LHCN-M2 (cell line): ENCODE measurements at regions not wholly inside any gene's neighbourhood (a gene's known extent, or its start where the extent isn't known, plus 50 kb on each side); places are given as distances from the start of the nearest gene placed in this dataset.

Experiments used
- DNase-seq: peaks from one replicate; pipeline ENCODE4 v3.0.0-alpha.2; 2012; ENCODE audit warnings: low read depth

DNA sequence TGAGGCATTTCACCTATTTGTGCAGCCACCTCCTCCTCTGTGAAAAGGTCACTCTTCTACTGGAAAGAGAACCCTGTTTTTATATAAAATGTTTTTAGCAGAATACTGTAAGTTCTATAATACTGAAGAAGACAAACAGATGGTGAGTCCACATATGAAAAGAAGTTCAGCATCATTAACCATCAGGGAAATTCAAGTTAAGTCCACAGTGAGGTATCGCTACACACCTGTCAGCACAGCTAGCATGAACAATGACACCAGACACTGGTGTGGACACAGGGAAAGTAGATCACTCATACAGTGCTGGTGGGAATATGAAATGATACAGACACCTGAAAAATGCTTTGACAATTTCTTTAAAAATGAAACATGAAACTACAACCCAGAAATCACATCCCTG is 133.0 kb downstream of the MAD2L1 start:
- no peak for DNase-seq

DNA sequence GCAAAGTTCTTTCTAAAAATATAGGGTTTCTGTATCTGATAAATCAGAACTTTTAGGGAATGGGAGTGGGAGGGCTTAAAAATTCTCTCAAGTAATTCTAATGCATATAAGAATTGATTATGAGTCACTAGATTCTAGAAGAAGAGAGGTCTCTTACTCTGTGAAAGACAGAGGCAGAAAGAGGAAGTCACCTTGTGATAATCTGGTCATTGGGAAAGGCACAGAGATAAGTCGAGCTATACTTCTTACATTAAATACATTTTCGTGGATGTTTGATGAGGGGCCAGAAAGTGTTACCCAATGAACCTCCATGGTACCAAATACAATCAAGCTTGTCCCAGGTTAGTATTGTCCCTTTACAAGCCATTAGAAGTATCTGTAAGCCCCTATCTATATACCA is 134.4 kb downstream of the MAD2L1 start:
- no peak for DNase-seq

DNA sequence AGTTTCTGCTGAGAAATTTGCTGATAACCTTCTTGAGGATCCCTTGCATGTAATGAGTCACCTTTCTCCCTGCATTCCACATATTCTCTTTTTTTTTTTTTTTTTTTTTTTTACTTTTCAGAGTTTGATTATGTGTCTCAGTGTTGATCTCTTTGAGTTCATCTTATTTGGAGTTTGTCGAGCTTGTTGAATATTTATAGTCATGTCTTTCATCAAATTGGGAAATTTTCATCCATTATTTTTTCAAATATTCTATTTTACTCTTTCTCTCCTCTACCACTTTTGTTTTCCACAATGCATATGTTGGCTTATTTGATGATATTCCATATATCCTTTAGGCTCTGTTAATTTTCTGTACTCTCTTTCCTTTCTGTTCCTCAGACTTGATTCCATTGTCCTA is 136.1 kb downstream of the MAD2L1 start:
- DNase-seq = no peak

DNA sequence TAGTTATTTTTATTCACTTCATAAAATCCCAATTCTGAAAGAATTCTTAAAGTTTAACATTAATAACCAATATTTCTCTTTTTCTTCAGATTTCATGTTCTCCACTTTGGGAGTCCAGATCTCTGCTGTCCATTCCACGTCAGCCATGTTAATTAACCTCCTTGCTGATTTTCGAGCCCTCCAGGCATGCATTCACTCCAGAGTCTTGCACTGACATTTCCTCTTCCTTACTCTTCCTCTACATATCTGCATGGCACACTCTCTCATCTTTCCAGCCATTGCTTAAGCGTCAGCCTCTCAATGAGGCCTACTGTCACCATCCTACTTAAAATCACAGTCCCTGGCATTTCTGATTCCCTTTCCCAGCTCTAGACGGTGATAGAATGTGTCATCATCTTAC is 144.8 kb downstream of the MAD2L1 start:
- DNase-seq = no peak

DNA sequence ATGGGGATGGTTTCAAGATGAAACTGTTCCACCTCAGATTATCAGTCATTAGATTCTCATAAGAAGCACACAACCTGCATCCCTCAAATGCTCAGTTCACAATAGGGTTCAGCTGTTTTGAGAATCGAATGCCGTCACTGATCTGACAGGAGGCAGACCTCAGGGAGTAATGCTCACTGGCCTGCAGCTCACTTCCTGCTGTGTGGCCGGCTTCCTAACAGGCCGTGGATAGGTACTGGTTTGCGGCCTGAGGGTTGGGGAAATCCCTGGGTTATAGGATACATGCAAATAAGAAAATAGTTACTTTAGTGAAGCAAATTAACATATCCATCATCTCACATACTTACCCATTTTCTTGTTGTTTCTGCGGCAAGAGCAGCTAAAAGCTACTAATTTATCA is 160.4 kb downstream of the MAD2L1 start:
- no peak for DNase-seq

DNA sequence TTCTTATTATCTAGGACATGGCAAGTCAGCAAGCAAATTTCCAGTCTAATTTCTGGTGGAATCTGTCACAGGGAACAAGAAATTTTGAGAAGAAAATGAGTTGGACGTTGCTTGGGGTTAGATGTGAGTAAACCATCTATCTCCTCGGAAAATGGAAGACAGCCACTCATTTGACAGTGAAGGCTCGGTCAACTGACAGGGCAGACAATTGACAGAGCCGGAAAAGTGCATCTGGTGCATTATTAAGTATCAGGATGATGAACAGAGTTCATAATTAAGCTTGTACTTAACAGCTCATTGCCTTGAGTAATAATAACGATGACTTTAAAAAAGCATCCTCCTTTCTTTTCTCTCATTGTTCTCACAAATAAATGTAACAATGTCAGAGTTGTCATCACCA is 168.4 kb downstream of the MAD2L1 start:
- DNase-seq = no peak

DNA sequence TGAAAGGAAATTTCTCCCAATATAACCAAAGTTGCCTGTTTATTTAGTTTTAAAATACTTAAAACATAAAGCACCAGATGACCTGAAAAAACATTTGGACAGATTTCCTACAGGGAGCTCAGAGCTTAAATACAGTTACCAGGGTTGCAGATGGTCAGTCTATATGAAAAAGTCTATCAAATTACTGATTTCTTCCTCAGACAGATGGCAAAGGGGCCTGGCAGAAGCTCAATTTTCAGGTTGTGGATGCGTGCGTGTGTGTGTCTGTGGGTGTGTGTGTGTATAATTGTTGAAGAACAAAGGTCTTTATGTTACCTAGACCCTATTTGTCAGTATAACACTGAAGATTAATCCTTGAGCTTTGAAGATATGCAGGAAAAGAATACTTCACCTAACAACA is 169.4 kb downstream of the MAD2L1 start:
- DNase-seq = no peak

DNA sequence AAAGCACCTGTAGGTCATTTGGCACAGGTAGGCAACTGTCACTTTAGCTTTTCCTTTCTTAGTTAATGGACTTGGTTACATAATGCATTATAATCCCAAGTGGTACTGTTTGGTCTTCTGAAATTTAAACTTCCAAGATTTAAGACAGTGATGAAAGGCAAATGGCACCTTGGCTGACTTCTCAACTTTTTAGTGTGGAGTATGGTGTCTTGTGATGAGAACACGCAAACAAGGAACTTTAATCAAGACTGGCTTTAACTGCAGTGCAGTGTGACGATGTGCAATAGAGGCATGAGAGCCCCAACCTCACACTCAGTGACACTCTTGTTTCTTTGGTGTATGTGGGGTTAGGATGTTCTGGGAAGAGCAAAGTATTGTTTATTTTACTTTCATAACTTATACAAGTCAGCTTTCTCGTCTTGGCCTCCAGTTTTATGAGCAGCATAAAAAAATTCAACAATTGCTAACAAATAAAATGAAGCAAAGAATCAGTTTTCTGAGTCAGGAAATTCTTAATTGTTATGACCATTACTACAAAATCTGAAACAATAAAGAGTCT is 171.9 kb downstream of the MAD2L1 start:
- DNase-seq = no peak

DNA sequence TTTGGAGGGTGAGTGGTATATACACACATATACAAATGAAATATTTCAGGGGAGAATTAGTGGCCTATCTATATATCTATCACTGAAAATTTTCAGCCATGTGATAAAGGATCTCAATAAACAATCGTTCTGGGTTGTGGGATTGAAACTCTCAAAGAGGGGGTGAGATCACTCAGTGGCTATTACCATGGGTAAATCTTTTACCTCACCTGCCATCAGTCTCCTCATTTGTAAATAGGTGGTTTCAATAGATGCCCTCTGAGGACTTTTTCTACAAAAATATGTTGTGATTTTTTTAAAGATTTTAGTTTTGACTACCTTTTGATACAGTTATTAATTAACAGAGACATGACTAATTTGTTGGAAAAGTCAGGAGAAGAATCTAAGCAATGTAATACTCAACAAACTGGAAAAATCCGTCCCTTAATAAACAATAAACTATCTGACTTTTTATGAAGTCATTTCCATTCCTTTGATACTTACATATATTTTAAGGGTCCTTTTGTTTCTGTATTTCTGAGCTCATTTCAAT is 192.8 kb downstream of the MAD2L1 start:
- DNase-seq = no peak

DNA sequence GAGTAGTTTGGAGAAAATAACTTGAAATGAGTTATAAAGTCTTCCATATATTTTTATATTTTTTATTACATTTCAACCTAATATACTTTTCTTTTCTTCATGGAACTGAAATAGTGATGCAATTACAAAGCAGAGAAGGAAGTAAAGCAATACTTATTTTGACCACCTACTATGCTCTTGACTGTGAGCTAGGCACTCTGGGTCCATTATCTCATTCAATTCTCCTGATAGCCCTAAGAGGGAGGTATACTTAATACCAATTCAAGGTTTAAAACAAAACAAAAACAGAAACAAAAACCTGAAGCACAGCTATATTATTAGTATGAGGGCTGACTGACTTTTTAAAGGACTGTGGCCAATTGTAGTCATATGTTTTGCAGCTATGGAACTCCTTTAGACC is 193.5 kb downstream of the MAD2L1 start:
- DNase-seq = no peak

DNA sequence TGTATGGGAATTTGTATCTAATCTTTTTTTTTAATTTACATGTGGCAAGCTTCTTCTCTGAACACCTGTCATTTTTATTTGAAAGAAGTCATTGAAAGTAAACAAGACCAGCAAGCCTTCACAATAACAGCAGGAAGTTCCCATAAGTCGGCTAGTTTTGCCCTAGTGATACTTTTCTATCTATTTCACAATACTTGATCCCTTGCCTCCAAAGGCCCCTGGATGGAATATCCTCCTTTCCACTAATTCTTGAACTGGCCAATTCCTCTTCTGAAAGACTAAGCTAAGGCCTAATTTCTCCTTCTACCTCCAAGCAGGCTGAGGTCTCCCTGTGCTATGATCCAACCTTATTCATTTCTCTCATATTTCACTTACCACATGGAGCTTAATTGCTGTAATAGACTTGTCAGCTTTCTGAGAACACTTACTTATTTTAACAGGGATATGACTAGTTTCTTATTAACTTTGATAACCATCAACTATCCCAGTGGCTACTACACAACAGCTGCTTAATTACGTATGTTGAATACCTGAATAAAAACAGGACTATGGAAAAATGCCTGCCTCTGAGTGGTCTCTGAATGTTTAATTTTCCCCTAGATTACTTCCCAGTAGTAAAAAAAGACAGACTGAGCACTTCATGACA is 194.2 kb downstream of the MAD2L1 start:
- DNase-seq = no peak

DNA sequence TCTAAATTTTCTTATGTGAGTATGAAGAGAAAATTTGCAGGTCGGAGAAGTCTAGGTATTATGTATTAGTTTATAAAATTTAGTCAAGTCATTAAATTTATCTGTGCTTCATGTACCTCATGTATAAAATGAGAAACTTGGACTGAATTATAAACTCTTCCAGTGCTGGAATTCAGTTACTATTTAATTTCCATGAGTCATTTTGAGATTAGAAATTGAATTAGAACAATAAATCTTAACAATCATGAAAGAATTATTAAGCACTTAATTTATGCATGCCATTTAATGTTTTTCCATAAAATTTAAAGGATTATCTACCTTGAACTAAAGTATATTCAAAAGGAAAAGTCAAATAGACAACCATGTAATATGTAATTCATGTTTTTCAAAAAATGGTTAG is 195.8 kb downstream of the MAD2L1 start:
- DNase-seq = no peak

DNA sequence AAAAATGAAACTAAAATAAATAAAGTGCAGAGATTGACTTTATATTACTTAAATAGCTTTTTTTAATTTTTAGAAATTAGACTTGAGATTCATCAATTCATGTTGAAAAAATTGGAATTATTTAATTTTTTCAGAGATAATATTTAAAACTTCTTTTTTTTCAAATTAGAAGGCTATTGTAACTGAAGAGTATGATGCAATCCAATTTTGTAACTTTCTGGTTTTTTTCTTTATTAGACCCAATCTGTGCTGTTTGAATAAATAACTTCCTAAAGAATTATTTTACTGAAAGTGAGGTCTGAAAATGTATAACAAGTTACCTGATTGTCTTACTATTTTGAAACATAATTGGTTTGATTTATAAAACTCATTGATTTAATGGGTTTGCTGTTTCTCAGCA is 200.9 kb downstream of the MAD2L1 start:
- no peak for DNase-seq

DNA sequence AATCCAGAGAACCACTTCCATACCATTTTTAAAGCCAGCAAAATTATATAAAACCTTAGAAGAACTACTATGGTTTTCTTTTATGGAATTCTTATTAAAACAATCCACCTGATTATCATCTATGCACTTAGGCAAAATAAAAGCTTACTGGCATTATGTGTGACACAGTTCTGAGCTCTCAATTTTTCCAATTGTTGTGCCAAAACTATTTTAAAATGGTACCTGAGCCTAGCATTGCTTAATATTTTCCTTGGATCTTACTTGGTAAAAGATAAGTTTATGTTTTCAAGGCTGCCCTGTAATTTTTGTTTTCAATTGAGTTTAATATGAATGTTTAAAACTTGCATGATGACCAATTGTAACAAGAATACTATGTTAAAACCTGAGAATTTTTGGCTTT is 201.3 kb downstream of the MAD2L1 start:
- no peak for DNase-seq

DNA sequence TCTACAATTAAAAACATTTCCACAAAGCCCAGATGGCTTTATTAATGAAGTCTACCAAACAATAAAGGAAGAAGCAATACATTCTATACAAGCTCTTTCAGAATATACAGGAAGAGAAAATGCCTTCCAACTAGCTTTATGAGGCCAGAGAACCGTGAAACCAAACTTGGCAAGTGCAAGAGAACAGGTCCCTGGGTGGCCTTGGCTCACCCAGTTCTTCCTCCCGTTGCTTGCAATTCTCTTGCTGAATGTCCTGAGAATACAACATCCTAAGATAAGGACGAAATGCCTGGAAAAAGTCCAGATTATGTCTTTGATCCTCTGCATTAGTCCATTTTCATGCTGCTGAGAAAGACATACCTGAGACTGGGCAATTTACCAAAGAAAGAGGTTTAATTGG is 204.9 kb downstream of the MAD2L1 start:
- no peak for DNase-seq

DNA sequence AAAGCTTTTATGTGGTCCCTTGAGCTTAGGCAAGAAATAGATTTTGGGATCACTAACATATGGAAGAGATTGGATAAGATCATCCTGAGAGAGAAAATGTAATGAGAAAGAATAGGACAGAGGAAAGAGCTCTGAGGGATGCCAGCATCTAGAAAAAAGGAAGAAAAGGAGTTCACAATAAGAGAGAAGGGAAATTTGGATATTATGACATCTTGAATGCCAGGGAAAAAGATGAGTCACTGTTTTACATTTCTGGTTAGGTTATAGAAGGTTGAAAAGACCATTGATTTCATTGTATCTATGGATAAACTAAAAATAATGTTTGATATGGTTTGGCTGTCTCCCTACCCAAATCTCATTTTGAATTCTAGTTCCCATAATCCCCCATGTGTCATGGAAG is 208.5 kb downstream of the MAD2L1 start:
- DNase-seq = no peak

DNA sequence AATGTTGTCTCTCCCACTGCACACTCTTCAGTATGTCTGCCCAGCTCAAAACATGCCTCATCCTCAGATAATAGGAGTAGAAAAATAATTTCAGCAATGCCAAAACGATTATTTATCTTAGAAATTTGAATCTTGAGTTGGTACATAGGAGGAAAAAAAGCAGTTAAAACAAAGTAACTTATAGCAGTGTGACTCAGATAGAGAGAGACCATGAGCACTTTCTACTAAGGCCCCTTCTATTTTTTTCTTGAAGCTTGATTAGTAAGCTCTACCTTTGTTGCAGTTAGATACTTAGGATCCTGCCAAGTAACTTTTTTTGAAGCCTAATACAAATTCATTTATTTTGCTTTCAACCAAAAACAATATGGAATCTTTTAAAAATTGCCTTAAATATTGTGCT is 212.3 kb downstream of the MAD2L1 start:
- no peak for DNase-seq

DNA sequence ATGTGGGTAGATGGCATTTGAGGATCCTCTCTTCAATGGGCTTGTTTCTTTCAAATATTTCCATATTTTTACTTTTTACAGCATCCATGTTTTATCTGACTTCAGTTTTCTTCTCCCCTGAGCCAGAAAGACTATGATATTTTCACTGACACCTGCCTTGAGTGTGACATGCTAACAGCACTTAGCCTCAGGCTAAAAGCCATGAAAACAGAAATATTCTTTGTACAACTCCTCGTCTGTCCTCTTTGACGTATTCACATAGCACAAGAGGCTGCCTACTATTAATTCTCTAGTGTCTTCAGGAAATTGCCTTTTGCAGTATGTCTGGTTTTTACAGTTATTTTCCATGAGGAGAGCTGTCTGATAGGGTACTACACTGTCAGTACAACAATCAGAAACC is 215.0 kb downstream of the MAD2L1 start:
- DNase-seq = no peak

DNA sequence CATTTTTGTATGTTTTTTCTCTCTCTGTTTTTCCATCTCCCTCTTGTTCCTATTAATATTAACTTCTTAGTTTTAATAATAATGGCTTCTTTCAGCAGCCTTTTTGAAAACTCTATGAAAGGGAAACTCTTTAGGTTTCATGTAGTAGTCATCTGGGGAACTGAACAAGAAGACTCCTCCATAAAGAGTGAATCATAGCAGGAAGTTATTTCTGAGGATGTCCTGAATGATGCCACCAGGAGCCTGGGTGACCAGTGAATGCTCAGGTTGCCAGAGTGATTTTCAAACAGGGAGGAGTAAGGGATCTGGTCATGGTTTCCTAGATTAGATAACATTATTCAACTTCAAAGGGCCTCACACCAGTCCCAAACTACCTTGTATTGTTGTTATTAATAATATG is 212.8 kb upstream of the PDE5A start:
- DNase-seq = no peak

DNA sequence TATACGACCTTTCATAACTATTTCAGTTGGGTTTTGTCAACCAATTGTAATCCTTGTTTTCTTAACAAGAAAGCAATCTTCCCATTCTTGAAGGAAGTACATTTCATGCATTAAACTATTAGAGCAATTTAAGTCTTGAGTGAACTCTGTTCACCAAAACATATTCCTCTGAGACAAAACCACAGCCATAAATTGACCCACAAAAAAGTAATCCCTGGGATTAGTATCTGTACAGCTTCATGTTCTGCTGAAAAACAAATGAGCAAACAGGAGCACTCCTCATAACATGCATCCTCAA is 207.0 kb upstream of the PDE5A start:
- peak; percentile 13 for DNase-seq

DNA sequence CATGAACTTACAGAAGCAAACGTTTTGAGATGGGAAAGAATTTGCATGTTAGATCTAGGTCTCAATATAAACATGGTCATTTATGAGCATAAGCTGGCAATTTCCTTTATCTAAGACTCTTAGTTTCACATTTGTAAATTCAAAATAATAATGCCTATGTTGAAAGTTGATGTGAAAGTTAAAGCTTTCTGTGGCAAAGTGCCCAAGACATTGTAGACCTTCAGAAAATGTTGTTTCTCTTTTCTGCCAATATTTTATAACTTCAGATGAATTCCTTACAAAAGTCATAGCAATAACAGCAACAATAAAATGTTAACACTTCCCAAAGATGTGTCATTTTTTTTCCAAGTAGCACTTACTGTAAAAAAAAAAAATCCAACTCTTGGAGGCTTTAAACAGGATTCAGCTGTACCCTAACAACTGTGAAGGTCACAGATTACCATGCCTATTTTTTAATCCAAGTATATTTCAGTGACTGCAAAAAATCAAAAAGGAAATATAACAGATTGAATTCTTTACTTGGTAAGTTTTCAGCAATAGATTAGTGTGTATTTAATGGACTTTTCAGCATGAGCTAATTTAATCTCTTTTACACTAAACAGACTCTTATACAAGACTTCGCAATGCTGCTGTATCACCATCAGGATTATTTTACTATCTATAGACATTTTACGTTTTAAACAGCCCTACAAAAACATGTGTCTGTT is 206.5 kb upstream of the PDE5A start:
- DNase-seq = no peak

DNA sequence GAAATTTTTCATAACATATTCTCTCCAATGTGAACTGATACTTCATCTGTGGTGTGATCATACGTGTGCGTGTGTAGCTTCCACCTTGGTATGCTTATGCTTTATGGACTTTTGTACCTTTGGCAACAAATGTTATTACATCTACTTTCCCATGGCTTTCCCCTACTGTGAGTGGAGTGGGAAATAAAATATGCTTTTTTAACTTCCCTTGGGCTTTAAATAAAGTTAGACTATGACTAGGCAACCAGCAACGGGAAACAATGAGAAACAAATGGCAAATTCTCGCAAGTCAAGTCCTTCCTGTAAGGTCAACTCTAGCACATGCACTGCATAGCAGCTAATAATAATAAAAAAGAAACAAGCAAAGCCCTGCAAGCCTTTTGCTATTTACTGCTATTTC is 205.0 kb upstream of the PDE5A start:
- DNase-seq = no peak

DNA sequence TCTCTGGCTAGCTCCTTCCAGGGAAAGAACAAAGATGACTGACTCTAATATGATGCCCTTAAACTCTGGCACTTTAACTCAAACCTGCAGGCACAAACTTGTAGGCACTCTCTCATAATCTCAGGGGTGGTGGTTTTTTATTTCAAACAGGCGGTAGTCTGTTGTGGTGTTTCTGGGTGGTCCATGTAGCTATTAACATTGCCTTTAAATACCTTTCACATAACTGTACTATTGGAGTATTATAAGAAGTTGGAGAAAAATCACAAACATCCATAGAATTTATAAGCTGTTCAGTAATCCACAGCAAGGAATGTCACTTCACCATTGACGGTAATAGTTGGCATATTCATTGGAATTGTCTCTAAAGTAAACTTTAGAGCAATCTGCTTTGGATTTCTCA is 204.2 kb upstream of the PDE5A start:
- no peak for DNase-seq
